NCI-H146 treated with DMSO at 0.1 percent for 48 hours (cell line): ENCODE measurements at regions not wholly inside any gene's neighbourhood (a gene's known extent, or its start where the extent isn't known, plus 50 kb on each side); places are given as distances from the start of the nearest gene placed in this dataset.

Source experiments
- DNase-seq: peaks from one replicate; lab custom pipeline; 2025; ENCODE audit not compliant: unreplicated experiment; lab: John Stamatoyannopoulos, UW

- peak; percentile 17 for DNase-seq
These were observed 56.8 kb downstream of the PPP1R3C start for GRCh38 chr10:91576096-91576545.

- no peak for DNase-seq
These were observed 57.7 kb downstream of the PPP1R3C start for GRCh38 chr10:91575044-91575610.

GRCh38 chr10:91574236-91574635 is 58.6 kb downstream of the PPP1R3C start:
- no peak for DNase-seq

- DNase-seq, result no peak
These were observed 59.6 kb downstream of the PPP1R3C start for GRCh38 chr10:91573320-91573719.

- no peak for DNase-seq
These were observed 61.2 kb downstream of the PPP1R3C start for GRCh38 chr10:91571671-91572070.

GRCh38 chr10:91570220-91570619 is 62.7 kb downstream of the PPP1R3C start:
- DNase-seq, result no peak

GRCh38 chr10:91569522-91569921 is 63.3 kb downstream of the PPP1R3C start:
- no peak for DNase-seq

- DNase-seq, result no peak
These were observed 65.1 kb downstream of the PPP1R3C start for GRCh38 chr10:91567815-91568214.

GRCh38 chr10:91566115-91566514 is 66.8 kb downstream of the PPP1R3C start:
- DNase-seq, result no peak

- DNase-seq, result no peak
These were observed 67.6 kb downstream of the PPP1R3C start for GRCh38 chr10:91565226-91565625.

- peak; percentile 8 for DNase-seq
These were observed 68.4 kb downstream of the PPP1R3C start for GRCh38 chr10:91564508-91564907.
